OCI-LY1 (cell line): ENCODE measurements at regions not wholly inside any gene's neighbourhood (a gene's known extent, or its start where the extent isn't known, plus 50 kb on each side); places are given as distances from the start of the nearest gene placed in this dataset.

Source experiments
- EZH2 ChIP-seq: fragments of 200-600 bp; sonication (generic), shearing (Covaris generic); IDR thresholded peaks from 2 replicates; pipeline ENCODE4 v1.8.0; 2017; ENCODE audit warnings: borderline replicate concordance, mixed run types, mild to moderate bottlenecking, antibody characterized with exemption, low read length, moderate library complexity, mixed read lengths
- TF ChIP-seq, protein P1 (sequence below): fragments of 200-600 bp; sonication (generic), shearing (Covaris generic); IDR thresholded peaks from 2 replicates; pipeline ENCODE4 v1.5.1; 2017; ENCODE audit warnings: mild to moderate bottlenecking, antibody characterized with exemption, low read length, moderate library complexity, mixed read lengths

GRCh38 chr4:186826846-186827533 lies 103.3 kb upstream of the FAT1 start:
- TF ChIP-seq EZH2, result no peak
- TF ChIP-seq, protein P1, sequence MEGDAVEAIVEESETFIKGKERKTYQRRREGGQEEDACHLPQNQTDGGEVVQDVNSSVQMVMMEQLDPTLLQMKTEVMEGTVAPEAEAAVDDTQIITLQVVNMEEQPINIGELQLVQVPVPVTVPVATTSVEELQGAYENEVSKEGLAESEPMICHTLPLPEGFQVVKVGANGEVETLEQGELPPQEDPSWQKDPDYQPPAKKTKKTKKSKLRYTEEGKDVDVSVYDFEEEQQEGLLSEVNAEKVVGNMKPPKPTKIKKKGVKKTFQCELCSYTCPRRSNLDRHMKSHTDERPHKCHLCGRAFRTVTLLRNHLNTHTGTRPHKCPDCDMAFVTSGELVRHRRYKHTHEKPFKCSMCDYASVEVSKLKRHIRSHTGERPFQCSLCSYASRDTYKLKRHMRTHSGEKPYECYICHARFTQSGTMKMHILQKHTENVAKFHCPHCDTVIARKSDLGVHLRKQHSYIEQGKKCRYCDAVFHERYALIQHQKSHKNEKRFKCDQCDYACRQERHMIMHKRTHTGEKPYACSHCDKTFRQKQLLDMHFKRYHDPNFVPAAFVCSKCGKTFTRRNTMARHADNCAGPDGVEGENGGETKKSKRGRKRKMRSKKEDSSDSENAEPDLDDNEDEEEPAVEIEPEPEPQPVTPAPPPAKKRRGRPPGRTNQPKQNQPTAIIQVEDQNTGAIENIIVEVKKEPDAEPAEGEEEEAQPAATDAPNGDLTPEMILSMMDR, result no peak
